HFFc6 (cell line): ENCODE measurements at regions not wholly inside any gene's neighbourhood (a gene's known extent, or its start where the extent isn't known, plus 50 kb on each side); places are given as distances from the start of the nearest gene placed in this dataset.

Source experiments
- DNase-seq: peaks from one replicate; pipeline ENCODE4 v3.0.0-alpha.2; 2018
- H3K27ac Mint-ChIP-seq: 2 replicates; pipeline ENCODE4 v1.8.0; 2020; ENCODE audit warnings: mild to moderate bottlenecking, mixed read lengths
- H3K27me3 Mint-ChIP-seq: 2 replicates; pipeline ENCODE4 v1.8.0; 2021; ENCODE audit warnings: mild to moderate bottlenecking, moderate library complexity, mixed read lengths; ENCODE audit not compliant: insufficient read depth
- H3K36me3 Mint-ChIP-seq: 2 replicates; pipeline ENCODE4 v1.8.0; 2021; ENCODE audit warnings: low read depth, mixed read lengths
- H3K4me1 Mint-ChIP-seq: 2 replicates; pipeline ENCODE4 v1.8.0; 2020; ENCODE audit warnings: low read depth, mixed read lengths
- H3K4me3 Mint-ChIP-seq: 2 replicates; pipeline ENCODE4 v1.8.0; 2020; ENCODE audit warnings: mild to moderate bottlenecking, moderate library complexity, mixed read lengths
- H3K9me3 Mint-ChIP-seq: 2 replicates; pipeline ENCODE4 v1.8.0; 2020; ENCODE audit warnings: mild to moderate bottlenecking, mixed read lengths
- CTCF ChIP-seq: fragments of 200-600 bp; sonication (generic); IDR thresholded peaks from 2 replicates; pipeline ENCODE4 v1.5.0; 2021; ENCODE audit warnings: antibody characterized with exemption, mild to moderate bottlenecking

DNA sequence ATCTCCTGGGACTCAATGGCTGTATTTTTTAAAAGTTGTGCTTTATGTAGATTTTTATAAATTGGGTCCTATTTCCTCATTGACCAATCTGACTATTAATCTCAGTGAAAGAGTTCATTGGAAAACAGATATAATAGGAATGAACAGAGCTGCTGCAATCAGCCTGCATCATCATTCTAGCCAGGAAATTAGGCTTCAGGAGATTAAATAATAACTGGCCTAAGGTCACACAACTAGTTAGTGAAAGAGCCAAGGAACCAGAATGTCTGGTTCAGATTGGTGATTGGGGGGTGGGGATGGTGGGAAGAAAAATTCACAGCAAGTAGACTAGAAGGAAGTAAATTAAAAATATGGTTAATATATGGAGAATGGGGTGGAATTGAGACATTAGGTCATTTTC lies 180.9 kb upstream of the ROPN1 start:
- DNase-seq, result no peak
- peaks cover 24% of the 10 kb centered on the region for H3K27me3 Mint-ChIP-seq
- no peaks in the 10 kb centered on the region for H3K36me3 Mint-ChIP-seq
- H3K27ac Mint-ChIP-seq, result no peak overlapping the region
- no peaks in the 10 kb centered on the region for H3K4me1 Mint-ChIP-seq
- no peaks in the 10 kb centered on the region for H3K9me3 Mint-ChIP-seq
- TF ChIP-seq CTCF, result no peak
- H3K4me3 Mint-ChIP-seq, result no peak overlapping the region

DNA sequence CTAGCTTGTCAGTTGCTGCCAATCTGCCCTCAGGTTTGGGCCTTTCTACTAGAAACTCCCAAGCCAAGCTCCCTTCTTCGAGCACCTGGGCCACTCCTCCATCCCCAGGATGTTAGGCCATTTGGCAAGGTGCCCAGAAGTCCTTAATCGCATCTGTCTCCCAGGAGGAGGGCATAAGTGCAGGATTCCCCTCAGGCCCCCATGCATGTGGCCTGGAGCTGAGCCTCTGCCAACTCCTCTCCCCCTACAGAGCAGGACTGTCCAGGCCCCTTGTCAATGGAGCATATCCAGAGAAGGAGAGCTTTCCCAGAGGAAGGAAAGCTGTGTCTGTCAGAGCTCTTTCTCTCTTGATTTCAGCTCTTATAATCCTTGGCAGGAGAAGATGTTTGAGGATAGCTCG lies 182.6 kb upstream of the ROPN1 start:
- TF ChIP-seq CTCF, result no peak
- no peaks in the 10 kb centered on the region for H3K36me3 Mint-ChIP-seq
- H3K4me3 Mint-ChIP-seq, result no peak overlapping the region
- no peak for DNase-seq
- no peaks in the 10 kb centered on the region for H3K4me1 Mint-ChIP-seq
- no peaks in the 10 kb centered on the region for H3K9me3 Mint-ChIP-seq
- peaks cover 16% of the 10 kb centered on the region for H3K27me3 Mint-ChIP-seq
- no peak overlapping the region for H3K27ac Mint-ChIP-seq

DNA sequence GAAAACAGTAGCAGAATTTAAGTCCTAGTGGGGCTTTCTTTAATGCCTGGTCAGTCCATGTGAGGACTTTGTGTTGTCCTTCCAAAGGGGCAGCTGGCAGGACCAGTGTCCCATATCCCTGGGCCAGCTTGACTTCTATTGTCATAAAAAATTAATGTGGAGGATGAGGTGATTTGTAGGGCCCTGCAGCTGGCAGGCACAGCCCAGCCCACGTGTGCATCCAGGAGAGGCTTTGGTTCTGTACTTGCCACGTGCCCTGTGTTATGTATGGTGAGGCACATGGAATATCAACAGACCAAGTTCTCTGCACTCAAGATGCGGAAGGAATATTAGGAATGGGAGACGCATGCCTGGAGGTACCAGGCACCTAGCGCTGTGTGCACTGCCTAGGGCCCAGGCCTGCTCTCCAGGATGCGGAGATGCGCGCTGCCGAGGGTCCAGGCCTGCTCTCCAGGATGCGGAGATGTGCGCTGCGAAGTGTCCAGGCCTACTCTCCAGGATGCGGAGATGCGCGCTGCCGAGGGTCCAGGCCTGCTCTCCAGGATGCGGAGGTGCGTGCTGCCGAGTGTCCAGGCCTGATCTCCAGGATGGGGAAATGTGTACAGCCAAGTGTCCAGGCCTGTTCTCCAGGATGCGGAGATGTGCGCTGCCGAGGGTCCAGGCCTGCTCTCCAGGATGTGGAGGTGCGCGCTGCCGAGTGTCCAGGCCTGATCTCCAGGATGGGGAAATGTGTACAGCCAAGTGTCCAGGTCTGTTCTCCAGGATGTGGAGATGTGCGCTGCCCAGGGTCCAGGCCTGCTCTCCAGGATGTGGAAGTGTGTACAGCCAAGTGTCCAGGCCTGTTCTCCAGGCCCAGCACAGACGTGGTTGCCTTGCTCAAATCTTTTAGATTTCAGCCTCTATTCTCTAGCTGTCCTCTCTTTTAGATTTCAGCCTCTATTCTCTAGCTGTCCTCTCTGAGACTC lies 183.3 kb upstream of the ROPN1 start:
- H3K27me3 Mint-ChIP-seq, result peaks cover 16% of the 10 kb centered on the region

GRCh38 chr3:124177071-124177470 lies 185.1 kb upstream of the ROPN1 start:
- DNase-seq, result no peak
- H3K4me1 Mint-ChIP-seq, result no peaks in the 10 kb centered on the region
- no peak overlapping the region for H3K4me3 Mint-ChIP-seq
- TF ChIP-seq CTCF, result no peak
- H3K9me3 Mint-ChIP-seq, result no peaks in the 10 kb centered on the region
- H3K27me3 Mint-ChIP-seq, result peaks cover 27% of the 10 kb centered on the region
- no peaks in the 10 kb centered on the region for H3K36me3 Mint-ChIP-seq
- H3K27ac Mint-ChIP-seq, result no peak overlapping the region

More for the DNA sequence above, 183.3 kb upstream of the ROPN1 start:
- no peak overlapping the region for H3K27ac Mint-ChIP-seq
- no peaks in the 10 kb centered on the region for H3K9me3 Mint-ChIP-seq
- no peaks in the 10 kb centered on the region for H3K36me3 Mint-ChIP-seq
- TF ChIP-seq CTCF, result no peak
- H3K4me1 Mint-ChIP-seq, result no peaks in the 10 kb centered on the region
- DNase-seq, result no peak
- H3K4me3 Mint-ChIP-seq, result no peak overlapping the region

- no peaks in the 10 kb centered on the region for H3K4me1 Mint-ChIP-seq
- H3K4me3 Mint-ChIP-seq, result no peak overlapping the region
- H3K9me3 Mint-ChIP-seq, result no peaks in the 10 kb centered on the region
- no peak overlapping the region for H3K27ac Mint-ChIP-seq
- no peak for TF ChIP-seq CTCF
- H3K27me3 Mint-ChIP-seq, result peaks cover 30% of the 10 kb centered on the region
- no peaks in the 10 kb centered on the region for H3K36me3 Mint-ChIP-seq
- DNase-seq, result peak; percentile 11
Observed at GRCh38 chr3:124178531-124178930, 186.6 kb upstream of the ROPN1 start.
